Parathyroid adenoma (tissue), 2 donors: ENCODE measurements at regions not wholly inside any gene's neighbourhood (a gene's known extent, or its start where the extent isn't known, plus 50 kb on each side); places are given as distances from the start of the nearest gene placed in this dataset.
"Not testable (repeated sequence)": the region's sequence is repeated elsewhere in the genome, so short reads cannot be mapped to it uniquely, and the experiment has no call there.

Source experiments
- H2AFZ ChIP-seq: fragments of 300-600 bp; sonication (generic); one replicate; pipeline ENCODE4 v1.7.0; 2017; ENCODE audit warnings: antibody characterized with exemption, mild to moderate bottlenecking
- H3K27ac ChIP-seq: fragments of 300-600 bp; sonication (generic); one replicate; pipeline ENCODE4 v1.7.0; 2017
- H3K27me3 ChIP-seq: fragments of 300-600 bp; sonication (generic); one replicate; pipeline ENCODE4 v1.7.0; 2017; ENCODE audit warnings: low read length; ENCODE audit not compliant: control insufficient read depth, insufficient read depth
- H3K36me3 ChIP-seq: fragments of 300-600 bp; sonication (generic); one replicate; pipeline ENCODE4 v1.7.0; 2017; ENCODE audit warnings: low read length; ENCODE audit not compliant: control insufficient read depth, insufficient read depth
- H3K4me1 ChIP-seq: fragments of 300-600 bp; sonication (generic); one replicate; pipeline ENCODE4 v1.7.0; 2017; ENCODE audit warnings: control low read depth
- H3K4me2 ChIP-seq: fragments of 300-600 bp; sonication (generic); one replicate; pipeline ENCODE4 v1.7.0; 2017; ENCODE audit warnings: low read length
- H3K4me3 ChIP-seq: fragments of 300-600 bp; sonication (generic); one replicate; pipeline ENCODE4 v1.7.0; 2017; ENCODE audit warnings: low read depth, low read length
- H3K79me2 ChIP-seq: fragments of 300-600 bp; sonication (generic); one replicate; pipeline ENCODE4 v1.7.0; 2017; ENCODE audit warnings: control low read depth
- H3K9ac ChIP-seq: fragments of 300-600 bp; sonication (generic); one replicate; pipeline ENCODE4 v1.7.0; 2017; ENCODE audit warnings: mild to moderate bottlenecking
- H3K9me3 ChIP-seq: fragments of 300-600 bp; sonication (generic); one replicate; pipeline ENCODE4 v1.7.0; 2017; ENCODE audit warnings: low read length; ENCODE audit not compliant: control insufficient read depth
- CTCF ChIP-seq: fragments of 300-600 bp; sonication (generic); IDR thresholded peaks from one replicate; pipeline ENCODE4 v1.7.0; 2017; ENCODE audit warnings: antibody characterized with exemption, mild to moderate bottlenecking
- donor health status: primary hyperparathyroidism.

GRCh38 chr7:34567906-34568305, 90.1 kb upstream of the NPSR1 start:
- Histone ChIP-seq H3K27ac (no peak overlapping the region), H3K27me3 (no peaks in the 10 kb centered on the region), H3K4me3 (no peak overlapping the region), H3K79me2 (no peaks in the 10 kb centered on the region), H3K36me3 (no peaks in the 10 kb centered on the region), H3K9me3 (no peaks in the 10 kb centered on the region), H2AFZ (no peak overlapping the region), H3K9ac (no peak overlapping the region), H3K4me2 (no peak overlapping the region), H3K4me1 (no peaks in the 10 kb centered on the region)
- no peak for TF ChIP-seq CTCF

DNA sequence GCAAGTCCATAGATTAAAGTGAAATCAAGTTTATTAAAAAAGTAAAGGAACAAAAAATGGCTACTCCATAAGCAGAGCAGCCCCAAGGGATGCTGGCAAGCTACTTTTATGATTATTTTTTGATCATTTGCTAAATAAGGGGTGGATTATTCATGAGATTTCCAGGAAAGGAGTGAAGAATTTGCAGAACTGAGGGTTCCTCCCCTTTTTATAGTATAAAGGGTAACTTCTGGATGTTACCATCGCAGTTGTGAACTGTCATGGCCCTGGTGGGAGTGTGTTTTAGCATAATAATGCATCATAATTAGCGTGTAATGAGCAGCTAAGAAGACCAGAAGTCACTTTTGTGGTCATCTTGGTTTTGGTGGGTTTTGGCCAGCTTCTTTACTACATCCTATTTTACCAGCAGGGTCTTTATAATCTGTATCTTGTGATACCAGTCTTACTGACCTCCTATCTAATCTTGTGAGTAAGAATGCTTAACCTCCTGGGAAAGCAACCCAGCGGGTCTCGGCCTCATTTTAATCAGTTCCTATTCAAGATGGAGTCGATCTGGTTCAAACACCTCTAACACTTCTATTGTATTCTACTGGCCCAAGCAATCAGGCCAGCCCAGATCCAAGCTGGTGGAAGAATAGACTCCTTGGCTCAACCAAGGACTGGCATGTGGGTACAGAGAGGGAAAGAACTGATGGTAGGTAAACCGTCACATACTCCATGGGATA, 87.9 kb upstream of the NPSR1 start:
- Histone ChIP-seq H3K9ac (no peak overlapping the region), H3K9me3 (no peaks in the 10 kb centered on the region), H3K27me3 (no peaks in the 10 kb centered on the region), H3K79me2 (no peaks in the 10 kb centered on the region), H3K4me1 (no peaks in the 10 kb centered on the region), H3K27ac (no peak overlapping the region), H2AFZ (no peak overlapping the region), H3K4me3 (no peak overlapping the region), H3K36me3 (no peaks in the 10 kb centered on the region), H3K4me2 (no peak overlapping the region)
- TF ChIP-seq CTCF = no peak

DNA sequence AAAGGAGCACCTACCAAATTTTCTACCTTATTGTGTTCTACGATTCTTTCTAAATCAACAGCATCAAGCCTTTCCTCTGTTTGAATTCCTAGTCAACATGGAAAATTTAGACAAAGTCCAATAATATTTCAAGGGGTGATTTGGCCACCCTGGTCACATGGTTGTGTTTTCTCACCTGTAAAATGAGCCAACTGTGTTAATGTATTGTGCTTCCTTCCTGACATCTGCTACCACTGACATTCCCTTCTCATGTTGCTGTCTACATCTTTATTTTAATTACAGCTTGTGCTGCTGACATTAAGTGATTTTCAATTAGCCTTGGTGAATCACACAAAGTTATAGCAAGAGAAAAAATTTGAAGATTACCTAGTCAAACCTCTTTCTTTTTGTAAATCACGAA, 83.0 kb upstream of the NPSR1 start:
- H3K9me3 ChIP-seq = no peaks in the 10 kb centered on the region

GRCh38 chr7:34577934-34578333, 80.1 kb upstream of the NPSR1 start:
- H3K9ac ChIP-seq, H3K36me3 ChIP-seq, H3K27me3 ChIP-seq, H3K27ac ChIP-seq, H3K4me1 ChIP-seq, H3K9me3 ChIP-seq, H3K4me2 ChIP-seq, H2AFZ ChIP-seq, H3K4me3 ChIP-seq, H3K79me2 ChIP-seq: not testable (repeated sequence)

More for the DNA sequence above, 83.0 kb upstream of the NPSR1 start:
- no peak overlapping the region for H3K27ac ChIP-seq
- no peaks in the 10 kb centered on the region for H3K27me3 ChIP-seq
- no peaks in the 10 kb centered on the region for H3K4me1 ChIP-seq
- H3K9ac ChIP-seq = no peak overlapping the region
- H3K4me2 ChIP-seq = no peak overlapping the region
- no peak overlapping the region for H3K4me3 ChIP-seq
- H3K79me2 ChIP-seq = no peaks in the 10 kb centered on the region
- no peaks in the 10 kb centered on the region for H3K36me3 ChIP-seq
- no peak for TF ChIP-seq CTCF
- no peak overlapping the region for H2AFZ ChIP-seq

GRCh38 chr7:34581698-34582097, 76.3 kb upstream of the NPSR1 start:
- H3K4me1 ChIP-seq = not testable (repeated sequence)

GRCh38 chr7:34584526-34584925, 73.5 kb upstream of the NPSR1 start:
- no peak overlapping the region for H2AFZ ChIP-seq
- no peaks in the 10 kb centered on the region for H3K4me1 ChIP-seq
- H3K79me2 ChIP-seq = no peaks in the 10 kb centered on the region
- no peak overlapping the region for H3K4me3 ChIP-seq
- H3K9me3 ChIP-seq = no peaks in the 10 kb centered on the region
- no peak overlapping the region for H3K27ac ChIP-seq
- H3K36me3 ChIP-seq = no peaks in the 10 kb centered on the region
- H3K27me3 ChIP-seq = no peaks in the 10 kb centered on the region
- TF ChIP-seq CTCF = no peak
- no peak overlapping the region for H3K9ac ChIP-seq
- H3K4me2 ChIP-seq = no peak overlapping the region

More at GRCh38 chr7:34581698-34582097, 76.3 kb upstream of the NPSR1 start:
- not testable (repeated sequence) for H3K9ac ChIP-seq, H3K27me3 ChIP-seq, H2AFZ ChIP-seq, H3K4me2 ChIP-seq, H3K9me3 ChIP-seq, H3K27ac ChIP-seq, H3K36me3 ChIP-seq, H3K79me2 ChIP-seq, H3K4me3 ChIP-seq
